ENCODE measurements at regions not wholly inside any gene's neighbourhood (a gene's known extent, or its start where the extent isn't known, plus 50 kb on each side); places are given as distances from the start of the nearest gene placed in this dataset.

GRCh38 chr10:33087152-33087551 is 129.1 kb upstream of the ITGB1 start:
- no peak overlapping the region for H3K56ac ChIP-seq (ENCODE audit: extremely low read depth, insufficient read depth, low read length)
- H2BK5ac ChIP-seq (ENCODE audit: low read depth, low read length, poor library complexity, severe bottlenecking), result no peak overlapping the region
- H2BK15ac ChIP-seq (ENCODE audit: low read depth, low read length), result no peak overlapping the region
- no peak overlapping the region for H3K4ac ChIP-seq (ENCODE audit: low read depth, low read length)
- BruUV-seq (replicated peaks), result no TSS peak
- ATAC-seq (ENCODE audit: low read depth) (no peak), DNase-seq (no peak)
- no peak overlapping the region for H2BK120ac ChIP-seq (ENCODE audit: low read depth, low read length)
- WGBS, 2 experiments (ENCODE audit: extremely low coverage in 2 of 2, insufficient read length in 1 of 2), result no CpG with 5 or more reads among the region's 3 CpGs
- in situ Hi-C loops (cut with MboI; ENCODE audit: low sequenced_read_pairs) (no loop called here), intact Hi-C loops (cut with micrococcal nuclease) (no loop called here), dilution Hi-C loops (cut with HindIII; ENCODE audit: low sequenced_read_pairs, unreplicated experiment) (no loop called here)
- no peaks in the 10 kb centered on the region for H3K36me3 ChIP-seq (ENCODE audit: control insufficient read depth, insufficient read depth, low read length)
- no peaks in the 10 kb centered on the region for H3K79me1 ChIP-seq (ENCODE audit: low read depth in 1 of 2, low read length in 2 of 2)
- H2BK20ac ChIP-seq (ENCODE audit: low read depth, low read length), result no peak overlapping the region
- no peaks in the 10 kb centered on the region for H4K20me1 ChIP-seq (ENCODE audit: insufficient read depth, low read length)
- no peak overlapping the region for H3K23ac ChIP-seq (ENCODE audit: low read depth, low read length)
- H3K4me1 ChIP-seq (ENCODE audit: control insufficient read depth, insufficient read depth, low read length), result no peaks in the 10 kb centered on the region
- H2AK5ac ChIP-seq (ENCODE audit: low read depth, low read length), result no peak overlapping the region
- no peak overlapping the region for H2AK9ac ChIP-seq (replicated peaks; ENCODE audit: low read depth, low read length, poor library complexity)
- H4K5ac ChIP-seq (ENCODE audit: low read depth, low read length), result no peak overlapping the region
- H3K4me3 ChIP-seq (ENCODE audit: insufficient read depth, low read depth, low read length), result no peak overlapping the region
- H3K4me2 ChIP-seq (ENCODE audit: low read depth, low read length), result no peak overlapping the region
- no peak overlapping the region for H3K27ac ChIP-seq (ENCODE audit: insufficient read depth, low read length)
- no peak overlapping the region for H2AFZ ChIP-seq (replicated peaks; ENCODE audit: low read length, poor library complexity)
- ChIA-PET CTCF (no interaction called here), POLR2A (ENCODE audit: unreplicated experiment) (no interaction called here)
- no peaks in the 10 kb centered on the region for H3K27me3 ChIP-seq (ENCODE audit: control insufficient read depth, insufficient read depth, low read length)
- no peak overlapping the region for H3K9ac ChIP-seq (ENCODE audit: low read depth, low read length)
- no peak overlapping the region; the same call in 1 of the 2 replicates for H3K18ac ChIP-seq (ENCODE audit: low read depth, low read length)
- H4K91ac ChIP-seq (ENCODE audit: insufficient read depth, low read depth, low read length), result no peak overlapping the region
- H3K9me1 ChIP-seq (ENCODE audit: insufficient read depth, low read length), result no peaks in the 10 kb centered on the region
- H3K14ac ChIP-seq (replicated peaks; ENCODE audit: low read depth, low read length), result no peak overlapping the region
- no peaks in the 10 kb centered on the region for H3K9me3 ChIP-seq (ENCODE audit: control insufficient read depth, insufficient read depth, low read length)
- TF ChIP-seq CTCF (conservative IDR thresholded peaks at IDR 0.05; ENCODE audit: low read depth, low read length) (no peak), POLR2A (IDR thresholded peaks at IDR 0.05; ENCODE audit: low read depth, low read length) (no peak), CHD1 (IDR thresholded peaks at IDR 0.05; ENCODE audit: low read depth, low read length) (no peak), BHLHE40 (IDR thresholded peaks at IDR 0.05; ENCODE audit: low read depth, low read length) (no peak), CEBPB (IDR thresholded peaks at IDR 0.05; ENCODE audit: low read depth, low read length) (no peak), MXI1 (IDR thresholded peaks at IDR 0.05; ENCODE audit: borderline replicate concordance, low read depth, low read length) (no peak), FOS (IDR thresholded peaks at IDR 0.05; ENCODE audit: low read depth, low read length) (no peak), NFE2L2 (IDR thresholded peaks at IDR 0.05; ENCODE audit: low read depth, low read length) (no peak), RCOR1 (IDR thresholded peaks at IDR 0.05; ENCODE audit: insufficient replicate concordance, low read length) (no peak), USF2 (IDR thresholded peaks at IDR 0.05; ENCODE audit: low read depth, low read length) (no peak), RAD21 (IDR thresholded peaks at IDR 0.05; ENCODE audit: low read length) (no peak), SMC3 (IDR thresholded peaks at IDR 0.05; ENCODE audit: low read depth, low read length) (no peak), MAZ (IDR thresholded peaks at IDR 0.05; ENCODE audit: borderline replicate concordance, low read depth, low read length) (no peak), MAFK (IDR thresholded peaks at IDR 0.05; ENCODE audit: low read depth, low read length) (no peak), RFX5 (IDR thresholded peaks at IDR 0.05; ENCODE audit: low read depth, low read length) (no peak), ELK1 (IDR thresholded peaks at IDR 0.05; ENCODE audit: borderline replicate concordance, low read depth, low read length) (no peak)
- H4K8ac ChIP-seq (ENCODE audit: low read depth in 2 of 2, low read length in 2 of 2), result no peak overlapping the region
